Panc1 (cell line): ENCODE measurements at regions not wholly inside any gene's neighbourhood (a gene's known extent, or its start where the extent isn't known, plus 50 kb on each side); places are given as distances from the start of the nearest gene placed in this dataset.

Experiments used
- ATAC-seq: fragments of 200-7000 bp; cut with Tn5 transposase; 2 replicates; pipeline ENCODE4 v1.9.1; 2020; ENCODE audit warnings: mild to moderate bottlenecking, moderate library complexity
- BruUV-seq: library from RNA; stranded (reverse); fragments of 400-500 nt; replicated peaks from 2 replicates; lab custom pipeline; 2021; lab: Mats Ljungman, UMichigan
- CTCF ChIA-PET: fragments of 300-600 bp; sonication (Branson Sonifier 250); formaldehyde crosslinking; loops from one replicate; lab custom pipeline; 2022; ENCODE audit warnings: antibody characterized with exemption; lab: Charles Lee
- POLR2A ChIA-PET: fragments of 300-600 bp; sonication (Branson Sonifier 250); formaldehyde crosslinking; loops from one replicate; lab custom pipeline; 2022; ENCODE audit warnings: antibody characterized with exemption; lab: Charles Lee
- DNase-seq: peaks from one replicate; pipeline ENCODE4 v3.0.0-alpha.2; 2010; ENCODE audit warnings: low read depth, low spot score
- H3K27ac ChIP-seq: 2 replicates; pipeline ENCODE4 v1.5.1; 2011; ENCODE audit warnings: mild to moderate bottlenecking, low read length, inconsistent platforms
- H3K27me3 ChIP-seq: fragments of 200-500 bp; sonication (Bioruptor generic); 2 replicates; pipeline ENCODE4 v1.6.0; 2014; ENCODE audit warnings: low read length, inconsistent platforms; ENCODE audit not compliant: control insufficient read depth, insufficient read depth
- H3K36me3 ChIP-seq: fragments of 200-500 bp; sonication (Bioruptor generic); 2 replicates; pipeline ENCODE4 v1.5.1; 2014; ENCODE audit warnings: inconsistent platforms, mild to moderate bottlenecking, low read length, moderate library complexity; ENCODE audit not compliant: control insufficient read depth, insufficient read depth
- H3K4me1 ChIP-seq: 2 replicates; pipeline ENCODE4 v1.5.1; 2011; ENCODE audit warnings: inconsistent platforms, mild to moderate bottlenecking, low read length, moderate library complexity; ENCODE audit not compliant: control insufficient read depth, insufficient read depth
- H3K4me3 ChIP-seq, 2 experiments: 2 replicates each; pipeline ENCODE4 v1.5.1; 2011 to 2012; ENCODE audit warnings: low read depth in 2 of 2, low read length in 2 of 2, mild to moderate bottlenecking in 2 of 2, inconsistent platforms in 1 of 2, moderate library complexity in 1 of 2
- H3K9me3 ChIP-seq: fragments of 200-500 bp; sonication (Bioruptor generic); 2 replicates; pipeline ENCODE4 v1.5.1; 2014; ENCODE audit warnings: low read depth, mild to moderate bottlenecking, inconsistent platforms, low read length, moderate library complexity; ENCODE audit not compliant: control insufficient read depth, insufficient read depth
- CTCF ChIP-seq: fragments of 450-650 bp; IDR thresholded peaks from 2 replicates; pipeline ENCODE4 v1.5.1; 2017; ENCODE audit warnings: mild to moderate bottlenecking
- POLR2AphosphoS5 ChIP-seq: IDR thresholded peaks from 2 replicates; pipeline ENCODE4 v1.6.1; 2012; ENCODE audit warnings: mild to moderate bottlenecking, low read depth, low read length, moderate library complexity
- SIN3A ChIP-seq: IDR thresholded peaks from 2 replicates; pipeline ENCODE4 v1.6.1; 2012; ENCODE audit warnings: low read depth, mild to moderate bottlenecking, low read length, moderate library complexity, borderline replicate concordance; ENCODE audit not compliant: insufficient read depth
- TCF7L2 ChIP-seq: IDR thresholded peaks from 2 replicates; pipeline ENCODE4 v1.6.1; 2011; ENCODE audit warnings: mild to moderate bottlenecking, low read depth, low read length, inconsistent platforms
- in situ Hi-C: cut with HindIII; loops from 2 replicates; pipeline ENCODE4 v1.10.0; 2016; ENCODE audit warnings: low sequenced_read_pairs, low pct_unique_long_range_greater_than_20kb
- intact Hi-C: fragments of 100-400 bp; cut with micrococcal nuclease; formaldehyde crosslinking; loops from one replicate; pipeline ENCODE4 v1.10.0; 2022; ENCODE audit not compliant: unreplicated experiment
- TF ChIP-seq, protein P1 (sequence below), 2 experiments: IDR thresholded peaks; 2 replicates each; pipeline ENCODE4 v1.6.1; 2011 to 2012; ENCODE audit warnings: low read depth in 2 of 2, control low read depth in 1 of 2, low read length in 1 of 2, mild to moderate bottlenecking in 1 of 2, moderate library complexity in 1 of 2; ENCODE audit not compliant: insufficient read depth in 1 of 2

DNA sequence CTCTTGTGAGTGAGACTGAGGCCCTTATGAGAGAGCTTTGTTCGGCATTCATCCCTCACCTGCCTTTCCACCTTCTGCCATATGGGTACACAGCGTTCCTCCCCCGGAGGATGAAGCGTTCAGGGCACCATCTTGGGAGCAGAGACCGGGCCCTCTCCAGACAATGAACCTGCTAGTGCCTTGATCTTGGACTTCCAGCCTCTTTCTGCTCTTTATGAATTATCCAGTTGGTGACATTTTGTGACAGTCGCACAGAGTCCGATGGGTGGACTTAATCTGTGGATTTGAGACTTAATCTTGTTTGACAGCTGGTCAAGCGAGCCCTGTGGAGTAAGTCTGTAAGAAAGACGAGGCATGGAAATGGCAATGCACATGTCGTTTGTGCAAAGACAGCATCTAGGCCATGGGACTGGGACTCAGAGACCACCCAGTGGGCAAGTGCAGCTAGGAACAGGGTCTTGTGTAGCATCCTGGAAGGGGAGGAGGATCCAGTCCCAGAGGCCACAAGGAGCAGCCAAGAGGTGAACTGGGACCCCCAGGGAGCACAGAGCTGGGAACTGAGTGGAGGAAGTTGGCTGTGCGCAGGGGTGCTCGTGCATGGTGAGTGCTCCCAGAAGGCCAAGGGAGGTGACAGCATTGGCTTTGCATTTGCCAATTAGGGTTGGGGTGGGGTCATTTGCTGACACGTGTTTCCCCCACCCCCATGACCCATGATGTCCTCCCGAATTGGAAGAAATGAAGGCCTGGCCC lies 69.5 kb upstream of the HDAC4 start:
- in situ Hi-C loops: no loop called here
- intact Hi-C loops: no loop called here
- no peak overlapping the region for H3K4me3 ChIP-seq
- H3K36me3 ChIP-seq: no peaks in the 10 kb centered on the region
- ATAC-seq: no peak
- H3K4me1 ChIP-seq: no peaks in the 10 kb centered on the region
- no peak overlapping the region for H3K27ac ChIP-seq
- POLR2A ChIA-PET: no interaction called here
- no peaks in the 10 kb centered on the region for H3K9me3 ChIP-seq
- BruUV-seq: no TSS peak
- H3K27me3 ChIP-seq: peaks cover 4% of the 10 kb centered on the region
- no peak for DNase-seq
- CTCF ChIA-PET: no interaction called here
- no peak for TF ChIP-seq POLR2AphosphoS5
- TF ChIP-seq, protein P1, sequence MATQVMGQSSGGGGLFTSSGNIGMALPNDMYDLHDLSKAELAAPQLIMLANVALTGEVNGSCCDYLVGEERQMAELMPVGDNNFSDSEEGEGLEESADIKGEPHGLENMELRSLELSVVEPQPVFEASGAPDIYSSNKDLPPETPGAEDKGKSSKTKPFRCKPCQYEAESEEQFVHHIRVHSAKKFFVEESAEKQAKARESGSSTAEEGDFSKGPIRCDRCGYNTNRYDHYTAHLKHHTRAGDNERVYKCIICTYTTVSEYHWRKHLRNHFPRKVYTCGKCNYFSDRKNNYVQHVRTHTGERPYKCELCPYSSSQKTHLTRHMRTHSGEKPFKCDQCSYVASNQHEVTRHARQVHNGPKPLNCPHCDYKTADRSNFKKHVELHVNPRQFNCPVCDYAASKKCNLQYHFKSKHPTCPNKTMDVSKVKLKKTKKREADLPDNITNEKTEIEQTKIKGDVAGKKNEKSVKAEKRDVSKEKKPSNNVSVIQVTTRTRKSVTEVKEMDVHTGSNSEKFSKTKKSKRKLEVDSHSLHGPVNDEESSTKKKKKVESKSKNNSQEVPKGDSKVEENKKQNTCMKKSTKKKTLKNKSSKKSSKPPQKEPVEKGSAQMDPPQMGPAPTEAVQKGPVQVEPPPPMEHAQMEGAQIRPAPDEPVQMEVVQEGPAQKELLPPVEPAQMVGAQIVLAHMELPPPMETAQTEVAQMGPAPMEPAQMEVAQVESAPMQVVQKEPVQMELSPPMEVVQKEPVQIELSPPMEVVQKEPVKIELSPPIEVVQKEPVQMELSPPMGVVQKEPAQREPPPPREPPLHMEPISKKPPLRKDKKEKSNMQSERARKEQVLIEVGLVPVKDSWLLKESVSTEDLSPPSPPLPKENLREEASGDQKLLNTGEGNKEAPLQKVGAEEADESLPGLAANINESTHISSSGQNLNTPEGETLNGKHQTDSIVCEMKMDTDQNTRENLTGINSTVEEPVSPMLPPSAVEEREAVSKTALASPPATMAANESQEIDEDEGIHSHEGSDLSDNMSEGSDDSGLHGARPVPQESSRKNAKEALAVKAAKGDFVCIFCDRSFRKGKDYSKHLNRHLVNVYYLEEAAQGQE (IDR thresholded peaks at IDR 0.05; ENCODE audit: insufficient read depth in 1 of 2, low read depth in 2 of 2, low read length in 1 of 2): no peak
- TF ChIP-seq TCF7L2: no peak
- no peak for TF ChIP-seq CTCF
- TF ChIP-seq SIN3A: no peak

GRCh38 chr2:239469106-239469960 lies 68.5 kb upstream of the HDAC4 start:
- ChIA-PET POLR2A (no interaction called here), CTCF (no interaction called here)
- Histone ChIP-seq H3K4me1 (no peaks in the 10 kb centered on the region), H3K27me3 (peaks cover 4% of the 10 kb centered on the region), H3K36me3 (no peaks in the 10 kb centered on the region), H3K4me3 (no peak overlapping the region), H3K27ac (no peak overlapping the region), H3K9me3 (no peaks in the 10 kb centered on the region)
- in situ Hi-C loops (no loop called here), intact Hi-C loops (no loop called here)
- no TSS peak for BruUV-seq
- TF ChIP-seq POLR2AphosphoS5 (no peak), CTCF (no peak), SIN3A (no peak), TCF7L2 (no peak)
- TF ChIP-seq, protein P1 (IDR thresholded peaks at IDR 0.05; ENCODE audit: insufficient read depth in 1 of 2, low read depth in 2 of 2, low read length in 1 of 2): no peak
- ATAC-seq (no peak), DNase-seq (no peak)
